DMS53 (cell line): ENCODE measurements at regions not wholly inside any gene's neighbourhood (a gene's known extent, or its start where the extent isn't known, plus 50 kb on each side); places are given as distances from the start of the nearest gene placed in this dataset.
"Not testable (repeated sequence)": the region's sequence is repeated elsewhere in the genome, so short reads cannot be mapped to it uniquely, and the experiment has no call there.

Experiments
- DNase-seq: peaks from one replicate; lab custom pipeline; 2025; lab: John Stamatoyannopoulos, UW

- no peak for DNase-seq
Measured at GRCh38 chr9:83191154-83191553, 128.2 kb upstream of the RASEF start.

GRCh38 chr9:83189026-83189425 lies 126.1 kb upstream of the RASEF start:
- not testable (repeated sequence) for DNase-seq

GRCh38 chr9:83188277-83188676 lies 125.3 kb upstream of the RASEF start:
- DNase-seq = no peak

- no peak for DNase-seq
Measured at GRCh38 chr9:83186155-83186737, 123.3 kb upstream of the RASEF start.

DNA sequence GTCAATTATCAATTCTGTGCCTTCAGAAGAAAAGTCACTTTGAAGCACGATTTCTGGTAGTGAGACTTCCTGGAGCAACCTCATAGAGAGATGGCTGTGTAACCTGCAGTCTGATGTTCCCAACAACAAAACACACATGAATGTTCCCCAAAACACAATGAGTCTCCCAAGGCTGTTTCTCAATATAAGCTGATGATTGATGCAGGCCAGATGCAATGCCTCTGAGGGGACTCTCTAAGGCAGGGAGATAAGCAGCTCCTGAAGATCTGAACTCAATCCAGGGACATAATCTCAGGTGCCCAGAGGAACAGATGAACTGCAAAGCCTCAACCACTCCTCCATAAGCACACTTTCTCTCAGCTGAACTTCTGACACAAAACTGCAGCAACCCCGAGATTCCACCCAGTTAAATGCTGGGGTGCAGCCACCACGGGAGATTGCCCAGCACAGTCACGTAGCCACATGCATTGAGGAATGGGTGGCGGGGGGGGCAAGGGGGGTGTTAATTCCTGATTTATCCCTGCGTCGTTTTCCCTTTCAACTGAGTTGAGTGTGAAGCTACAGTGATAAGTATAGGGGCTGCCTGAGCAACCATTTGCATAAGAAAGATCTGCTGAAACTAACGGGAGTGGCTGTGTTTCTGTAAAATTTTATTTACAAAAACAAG lies 122.7 kb upstream of the RASEF start:
- DNase-seq = no peak

GRCh38 chr9:83183621-83184020 lies 120.7 kb upstream of the RASEF start:
- DNase-seq = no peak

- DNase-seq = peak; percentile 67
Measured at GRCh38 chr9:83182071-83182470, 119.1 kb upstream of the RASEF start.

DNA sequence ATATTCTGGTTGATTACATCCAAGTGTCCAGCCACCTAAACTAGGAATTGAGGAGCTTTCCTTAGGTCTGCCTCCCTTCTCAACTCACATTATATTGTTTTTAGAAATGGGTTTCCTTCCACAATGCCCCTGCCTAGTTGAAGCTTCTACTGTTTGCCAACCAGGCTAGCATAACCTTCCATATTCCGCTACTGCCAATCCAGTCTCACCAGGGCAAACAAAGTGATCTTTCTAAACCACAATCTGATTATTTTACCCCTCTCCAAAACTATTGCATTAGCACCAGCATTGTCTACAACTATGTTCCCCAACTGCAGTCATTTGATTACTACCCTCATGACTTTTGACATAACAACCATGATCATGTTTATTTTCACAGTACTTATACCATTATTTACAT lies 115.8 kb upstream of the RASEF start:
- no peak for DNase-seq

GRCh38 chr9:83177747-83178146 lies 114.8 kb upstream of the RASEF start:
- no peak for DNase-seq

- DNase-seq = peak; percentile 22
Measured at GRCh38 chr9:83167126-83167525, 104.2 kb upstream of the RASEF start.

DNA sequence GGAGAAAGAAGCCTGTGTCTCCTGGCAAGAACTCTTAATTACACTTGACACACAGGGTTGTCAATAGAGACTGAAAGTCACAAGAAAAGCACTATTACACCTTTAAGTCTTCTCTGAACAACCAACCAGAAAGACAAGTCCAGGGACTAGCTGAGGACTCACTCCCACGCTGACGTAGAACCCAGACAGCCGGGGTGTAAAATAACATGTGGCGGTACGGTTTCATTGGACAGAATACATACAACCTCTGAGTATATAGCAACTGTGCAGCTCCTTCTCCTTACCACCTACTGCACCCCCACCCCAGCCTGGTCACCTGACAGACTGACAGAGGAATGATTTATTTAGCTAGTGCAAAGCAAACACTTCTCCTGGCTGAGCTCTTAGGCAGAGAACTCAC lies 103.4 kb upstream of the RASEF start:
- peak; percentile 95 for DNase-seq

DNA sequence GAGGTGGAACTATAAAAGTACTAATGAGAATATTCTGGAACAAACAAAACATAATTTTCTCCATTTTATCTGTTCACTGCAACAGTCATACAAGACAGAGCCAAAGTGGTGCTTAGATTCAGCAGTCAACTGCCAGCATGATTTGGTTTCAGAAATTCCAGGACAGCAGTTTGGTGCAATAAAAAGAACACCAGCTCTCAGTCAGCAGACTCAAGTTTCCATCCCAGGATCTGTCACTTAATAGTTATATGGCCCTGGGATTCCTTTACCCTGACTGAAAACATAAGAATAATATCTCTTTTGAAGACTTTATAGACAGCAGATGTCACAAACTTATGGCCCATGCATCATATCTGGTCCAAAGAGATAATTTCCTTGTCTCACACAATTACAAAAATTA lies 92.8 kb upstream of the RASEF start:
- no peak for DNase-seq

GRCh38 chr9:83154821-83155220 lies 91.9 kb upstream of the RASEF start:
- DNase-seq = peak; percentile 62

DNA sequence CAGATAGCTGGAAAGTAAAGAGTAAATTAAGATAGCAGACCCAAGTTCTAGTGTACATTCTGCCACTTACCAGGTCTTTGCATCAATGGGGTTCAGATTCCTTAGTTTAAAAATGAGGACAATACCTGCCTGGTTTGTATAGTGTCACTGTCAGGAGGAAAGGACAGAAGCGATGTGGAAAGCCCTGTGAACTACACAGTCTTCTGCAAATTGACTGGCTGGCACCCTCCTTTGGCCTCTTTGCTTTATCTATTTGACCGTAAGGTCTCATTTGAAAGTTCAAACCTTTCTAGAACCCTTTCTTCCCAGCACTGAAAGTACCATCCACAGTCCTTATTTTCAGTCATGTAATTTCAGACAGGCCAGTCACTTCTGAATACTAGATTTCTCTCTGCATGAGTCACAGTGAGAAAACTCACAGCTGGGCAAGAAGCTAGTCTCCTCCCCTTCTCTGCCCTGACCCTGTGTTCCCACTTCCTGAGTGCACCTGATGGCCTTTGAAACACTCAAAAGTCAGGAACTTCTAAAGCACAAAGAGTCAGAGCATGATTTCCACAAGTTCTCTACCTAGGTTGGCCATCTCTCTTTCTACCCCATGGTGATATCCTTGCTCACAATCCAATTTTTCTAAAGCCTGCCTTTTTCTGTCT lies 91.3 kb upstream of the RASEF start:
- DNase-seq = peak; percentile 88

DNA sequence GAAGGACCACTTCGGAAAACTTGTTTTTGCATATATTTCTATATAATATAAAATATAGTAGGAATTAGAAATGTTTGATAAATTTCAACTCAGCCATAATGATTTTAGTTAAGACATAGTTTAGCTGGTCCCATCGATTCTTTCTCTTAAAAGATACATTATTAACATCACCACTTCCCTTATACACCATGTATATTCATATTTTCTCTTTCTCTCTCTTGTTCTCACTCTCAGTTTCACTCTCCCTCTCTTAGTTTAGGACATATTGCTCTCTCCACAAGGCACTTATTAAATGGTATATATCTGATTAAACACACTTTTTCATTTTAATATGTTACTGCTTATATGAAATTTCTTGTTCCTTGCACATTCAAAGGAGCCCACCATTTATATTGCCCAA lies 90.1 kb upstream of the RASEF start:
- no peak for DNase-seq

GRCh38 chr9:83151627-83152137 lies 88.7 kb upstream of the RASEF start:
- peak; percentile 58 for DNase-seq

DNA sequence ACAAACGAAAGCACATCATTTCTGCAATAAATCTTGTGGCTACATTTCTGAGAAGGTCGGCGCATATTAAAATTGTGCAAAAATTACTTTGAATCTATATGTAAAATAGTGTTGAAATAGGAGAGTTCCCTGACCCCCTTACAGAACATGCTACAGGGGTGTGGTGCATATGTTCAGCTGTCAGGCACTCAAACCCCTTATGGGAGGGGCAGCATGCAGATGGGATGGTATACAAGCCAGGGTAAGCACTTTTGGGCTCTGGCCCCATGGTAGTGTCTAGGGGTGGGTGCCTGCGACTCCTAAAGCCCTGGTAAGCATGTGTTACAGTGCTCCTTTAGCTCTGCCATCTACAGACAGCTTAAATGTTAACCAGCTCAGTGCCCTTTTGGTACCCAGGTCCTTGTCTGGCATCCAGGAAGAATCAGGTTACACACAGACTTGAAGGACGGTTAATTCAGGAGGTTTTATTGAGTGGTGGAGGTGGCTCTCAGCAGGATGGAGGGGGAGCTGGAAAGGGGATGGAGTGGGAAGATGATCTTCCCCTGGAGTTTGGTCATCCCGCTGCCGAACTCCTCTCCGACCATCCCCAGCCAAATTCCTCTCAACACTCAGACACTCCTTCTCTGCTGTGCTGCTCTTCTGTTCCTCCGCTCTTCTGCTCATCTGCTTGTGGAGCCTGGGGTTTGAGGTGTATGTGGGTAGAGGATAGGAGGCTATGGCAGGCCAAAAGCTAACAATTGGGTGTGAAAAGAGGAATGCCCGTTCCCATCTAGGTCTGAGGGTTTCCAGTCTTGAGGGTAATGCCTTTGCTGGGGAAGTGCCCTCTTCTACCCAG lies 84.6 kb upstream of the RASEF start:
- DNase-seq = peak; percentile 11

DNA sequence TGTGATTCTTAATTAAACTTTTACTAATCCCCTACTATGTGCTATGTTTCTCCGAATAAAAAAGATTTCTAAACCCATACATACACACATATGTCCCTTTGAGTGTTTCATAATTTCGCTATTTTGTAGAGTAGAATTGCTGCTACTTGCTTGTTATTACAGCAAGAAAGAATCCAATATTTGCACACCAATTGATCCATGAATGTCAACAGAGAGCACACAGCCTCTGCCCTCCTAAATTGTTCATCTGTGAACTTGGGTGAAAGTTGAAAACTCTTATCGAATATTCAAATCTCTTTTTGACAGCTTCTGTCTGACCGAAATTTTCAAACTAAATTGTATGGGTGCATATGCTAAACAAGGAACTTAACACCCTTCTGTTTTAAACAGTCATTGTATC lies 83.4 kb upstream of the RASEF start:
- DNase-seq = peak; percentile 48

DNA sequence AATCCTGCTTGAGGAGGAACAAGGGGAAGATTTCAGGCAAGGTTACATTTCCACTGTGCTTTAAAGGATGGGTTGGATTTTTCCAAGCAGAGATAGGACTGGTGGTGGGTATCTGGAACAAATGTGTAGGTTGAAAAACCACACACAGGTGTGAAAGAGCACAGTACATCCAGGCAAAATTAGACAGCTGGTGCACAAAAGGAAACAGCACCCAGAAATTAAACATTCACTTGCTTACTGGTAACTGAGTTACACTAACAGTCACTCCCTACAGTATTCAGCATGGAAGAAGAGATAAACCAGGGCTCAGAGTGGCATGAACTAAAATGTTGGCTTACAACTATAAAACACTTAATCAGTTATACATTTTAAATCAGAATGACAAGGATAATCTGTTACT lies 81.5 kb upstream of the RASEF start:
- DNase-seq = peak; percentile 15

GRCh38 chr9:83142389-83142788 lies 79.4 kb upstream of the RASEF start:
- no peak for DNase-seq

- no peak for DNase-seq
Measured at GRCh38 chr9:83141887-83142286, 78.9 kb upstream of the RASEF start.

- no peak for DNase-seq
Measured at GRCh38 chr9:83140061-83140460, 77.1 kb upstream of the RASEF start.
